OCI-M1 (cell line): ENCODE measurements at regions not wholly inside any gene's neighbourhood (a gene's known extent, or its start where the extent isn't known, plus 50 kb on each side); places are given as distances from the start of the nearest gene placed in this dataset.
A peak's percentile ranks its signal among the peaks of the same experiment; 100 is the strongest.
"Not testable (repeated sequence)": the region's sequence is repeated elsewhere in the genome, so short reads cannot be mapped to it uniquely, and the experiment has no call there.

Experiments
- DNase-seq: peaks from one replicate; lab custom pipeline; 2025; lab: John Stamatoyannopoulos, UW

GRCh38 chr5:92022415-92023140 lies 639.5 kb upstream of the ARRDC3 start:
- no peak for DNase-seq

GRCh38 chr5:92019376-92019990 lies 636.4 kb upstream of the ARRDC3 start:
- peak; percentile 18 for DNase-seq

GRCh38 chr5:92017776-92018175 lies 634.7 kb upstream of the ARRDC3 start:
- no peak for DNase-seq

GRCh38 chr5:92011845-92012244 lies 628.7 kb upstream of the ARRDC3 start:
- DNase-seq: not testable (repeated sequence)

GRCh38 chr5:92003806-92004205 lies 620.7 kb upstream of the ARRDC3 start:
- no peak for DNase-seq

- no peak for DNase-seq
Measured at GRCh38 chr5:92002721-92003274, 619.7 kb upstream of the ARRDC3 start.

- peak; percentile 15 for DNase-seq
Measured at GRCh38 chr5:91998774-91999173, 615.7 kb upstream of the ARRDC3 start.

GRCh38 chr5:91983869-91984268 lies 600.8 kb upstream of the ARRDC3 start:
- no peak for DNase-seq

- DNase-seq: no peak
Measured at GRCh38 chr5:91978221-91978882, 595.2 kb upstream of the ARRDC3 start.

GRCh38 chr5:91977579-91977978 lies 594.5 kb upstream of the ARRDC3 start:
- no peak for DNase-seq

- no peak for DNase-seq
Measured at GRCh38 chr5:91976451-91976850, 593.3 kb upstream of the ARRDC3 start.

- DNase-seq: no peak
Measured at GRCh38 chr5:91963166-91963565, 580.0 kb upstream of the ARRDC3 start.

- no peak for DNase-seq
Measured at GRCh38 chr5:91957666-91958065, 574.5 kb upstream of the ARRDC3 start.

- no peak for DNase-seq
Measured at GRCh38 chr5:91956738-91957137, 573.6 kb upstream of the ARRDC3 start.

GRCh38 chr5:91955610-91956009 lies 572.5 kb upstream of the ARRDC3 start:
- DNase-seq: peak; percentile 3

- no peak for DNase-seq
Measured at GRCh38 chr5:91954136-91954535, 571.0 kb upstream of the ARRDC3 start.

- no peak for DNase-seq
Measured at GRCh38 chr5:91950328-91950727, 567.2 kb upstream of the ARRDC3 start.

GRCh38 chr5:91946870-91947269 lies 563.8 kb upstream of the ARRDC3 start:
- DNase-seq: no peak

GRCh38 chr5:91941588-91941987 lies 558.5 kb upstream of the ARRDC3 start:
- DNase-seq: no peak

GRCh38 chr5:91938441-91938840 lies 555.3 kb upstream of the ARRDC3 start:
- no peak for DNase-seq

GRCh38 chr5:91937121-91937520 lies 554.0 kb upstream of the ARRDC3 start:
- DNase-seq: no peak

- DNase-seq: no peak
Measured at GRCh38 chr5:91929522-91929817, 546.4 kb upstream of the ARRDC3 start.
